ENCODE measurements at regions not wholly inside any gene's neighbourhood (a gene's known extent, or its start where the extent isn't known, plus 50 kb on each side); places are given as distances from the start of the nearest gene placed in this dataset.

DNA sequence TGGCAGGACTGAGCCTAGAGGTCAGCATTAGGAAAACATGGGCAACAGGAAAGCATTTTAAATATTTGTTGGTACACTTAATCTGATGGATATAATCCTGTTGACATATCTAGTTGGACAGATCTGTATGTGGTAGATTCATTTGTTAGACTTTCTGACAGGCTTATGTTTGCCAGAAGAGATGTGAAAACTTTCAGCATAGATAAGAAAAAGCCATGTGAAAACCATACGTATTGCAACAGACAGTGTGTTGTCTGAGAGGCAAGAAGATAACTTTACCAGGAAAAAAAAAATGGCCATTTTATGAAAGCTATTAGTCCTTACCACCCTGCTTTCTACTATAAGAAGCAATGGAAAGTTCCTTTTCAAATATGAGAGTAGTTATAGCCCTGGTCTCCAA lies 1902.2 kb upstream of the C9orf72 start:
- TF ChIP-seq, protein P1, sequence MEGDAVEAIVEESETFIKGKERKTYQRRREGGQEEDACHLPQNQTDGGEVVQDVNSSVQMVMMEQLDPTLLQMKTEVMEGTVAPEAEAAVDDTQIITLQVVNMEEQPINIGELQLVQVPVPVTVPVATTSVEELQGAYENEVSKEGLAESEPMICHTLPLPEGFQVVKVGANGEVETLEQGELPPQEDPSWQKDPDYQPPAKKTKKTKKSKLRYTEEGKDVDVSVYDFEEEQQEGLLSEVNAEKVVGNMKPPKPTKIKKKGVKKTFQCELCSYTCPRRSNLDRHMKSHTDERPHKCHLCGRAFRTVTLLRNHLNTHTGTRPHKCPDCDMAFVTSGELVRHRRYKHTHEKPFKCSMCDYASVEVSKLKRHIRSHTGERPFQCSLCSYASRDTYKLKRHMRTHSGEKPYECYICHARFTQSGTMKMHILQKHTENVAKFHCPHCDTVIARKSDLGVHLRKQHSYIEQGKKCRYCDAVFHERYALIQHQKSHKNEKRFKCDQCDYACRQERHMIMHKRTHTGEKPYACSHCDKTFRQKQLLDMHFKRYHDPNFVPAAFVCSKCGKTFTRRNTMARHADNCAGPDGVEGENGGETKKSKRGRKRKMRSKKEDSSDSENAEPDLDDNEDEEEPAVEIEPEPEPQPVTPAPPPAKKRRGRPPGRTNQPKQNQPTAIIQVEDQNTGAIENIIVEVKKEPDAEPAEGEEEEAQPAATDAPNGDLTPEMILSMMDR (IDR thresholded peaks at IDR 0.05), result no peak
- TF ChIP-seq EZH2phosphoT487 (IDR thresholded peaks at IDR 0.05), result no peak

Data from neural progenitor cell (in vitro differentiated cells).